ENCODE measurements at regions not wholly inside any gene's neighbourhood (a gene's known extent, or its start where the extent isn't known, plus 50 kb on each side); places are given as distances from the start of the nearest gene placed in this dataset.

DNA sequence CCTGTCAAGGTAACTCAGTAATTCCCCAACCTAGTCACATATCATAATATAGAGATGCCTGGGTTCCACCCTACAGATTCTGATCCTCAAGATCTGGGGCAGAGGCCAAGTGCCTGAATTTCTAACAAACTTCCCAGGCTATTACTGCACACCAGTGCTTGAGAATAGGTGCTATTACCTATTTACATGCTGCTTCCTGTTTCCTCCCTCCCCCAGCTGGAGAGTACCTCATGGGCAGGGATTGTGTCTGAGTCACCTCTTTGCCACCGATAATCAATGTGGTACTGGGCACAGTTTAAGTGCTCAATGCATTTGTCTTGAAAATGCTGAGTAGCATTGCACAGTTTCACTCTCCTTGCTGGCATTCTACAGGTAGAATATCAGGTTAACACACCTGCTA lies 582.2 kb upstream of the CADM1 start:
- Mint-ChIP-seq H3K27ac (ENCODE audit: low read depth) (no peak overlapping the region), H3K36me3 (ENCODE audit: insufficient read depth) (no peaks in the 10 kb centered on the region), H3K27me3 (peaks cover 12% of the 10 kb centered on the region), H3K9me3 (no peaks in the 10 kb centered on the region), H3K4me1 (no peaks in the 10 kb centered on the region), H3K4me3 (no peak overlapping the region)
- DNase-seq (ENCODE audit: low spot score in 2 of 2) (no peak), ATAC-seq (replicated peaks; ENCODE audit: extremely low read depth, poor library complexity, severe bottlenecking) (no peak)

DNA sequence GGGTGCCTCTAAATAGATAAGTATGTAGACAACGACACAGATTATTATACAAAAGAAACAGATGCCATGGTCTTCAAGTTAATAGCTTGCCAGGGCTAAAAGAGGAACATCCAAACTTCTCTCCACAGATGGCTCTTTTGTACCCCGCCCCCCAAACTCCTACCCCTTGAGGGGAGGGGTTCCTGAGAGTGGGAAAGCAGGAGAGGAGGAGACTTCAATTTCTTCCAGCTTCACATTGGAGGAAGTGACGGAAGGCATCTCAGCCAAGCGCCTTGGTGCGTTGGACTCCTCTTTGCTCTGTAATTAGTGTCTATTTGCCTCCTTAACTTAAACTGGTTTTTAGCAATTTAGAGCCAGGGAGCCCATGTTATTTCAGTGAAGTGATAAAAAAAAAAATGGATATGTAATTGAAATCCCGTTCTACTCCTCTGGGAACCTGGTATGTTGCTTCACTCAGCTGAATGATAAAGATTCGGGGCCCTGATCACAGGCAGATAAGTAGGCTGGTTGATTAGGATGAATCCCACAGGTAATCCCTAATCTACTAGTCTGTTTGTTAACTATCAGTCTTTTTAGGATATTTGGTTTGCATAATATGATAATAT lies 580.9 kb upstream of the CADM1 start:
- Mint-ChIP-seq H3K4me3 (no peak overlapping the region), H3K4me1 (no peaks in the 10 kb centered on the region), H3K27ac (ENCODE audit: low read depth) (no peak overlapping the region), H3K36me3 (ENCODE audit: insufficient read depth) (no peaks in the 10 kb centered on the region), H3K27me3 (peaks cover 21% of the 10 kb centered on the region), H3K9me3 (peaks cover 6% of the 10 kb centered on the region)
- no peak for ATAC-seq (replicated peaks; ENCODE audit: extremely low read depth, poor library complexity, severe bottlenecking)
- DNase-seq (ENCODE audit: low spot score in 2 of 2) = no peak

DNA sequence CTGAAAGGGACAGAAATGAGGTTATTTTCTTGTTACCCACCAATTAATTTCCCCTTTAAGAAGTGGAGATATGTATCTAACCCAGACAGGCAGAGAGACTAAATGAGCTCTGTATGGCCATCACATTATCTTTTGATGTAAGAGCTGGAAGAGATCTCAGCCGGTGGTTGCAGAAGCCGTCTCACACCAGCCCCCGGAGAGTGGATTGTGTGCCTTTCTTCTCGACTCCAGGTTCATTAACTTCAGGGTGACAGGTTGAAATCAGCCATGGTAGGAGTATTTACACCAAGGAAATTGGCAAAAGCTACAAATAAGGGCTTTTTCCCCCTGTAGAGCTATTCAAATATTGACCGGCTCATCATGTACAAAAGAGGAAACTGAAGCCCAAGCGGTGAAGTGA lies 580.3 kb upstream of the CADM1 start:
- Mint-ChIP-seq H3K27ac (ENCODE audit: low read depth) (no peak overlapping the region), H3K36me3 (ENCODE audit: insufficient read depth) (no peaks in the 10 kb centered on the region), H3K9me3 (peaks cover 6% of the 10 kb centered on the region), H3K4me1 (no peaks in the 10 kb centered on the region), H3K27me3 (peaks cover 21% of the 10 kb centered on the region), H3K4me3 (no peak overlapping the region)
- DNase-seq (ENCODE audit: low spot score in 2 of 2) = no peak
- no peak for ATAC-seq (replicated peaks; ENCODE audit: extremely low read depth, poor library complexity, severe bottlenecking)

- H3K27me3 Mint-ChIP-seq = peaks cover 29% of the 10 kb centered on the region
- H3K4me3 Mint-ChIP-seq = no peak overlapping the region
- DNase-seq (ENCODE audit: low spot score in 2 of 2) = no peak
- H3K9me3 Mint-ChIP-seq = peaks cover 6% of the 10 kb centered on the region
- no peaks in the 10 kb centered on the region for H3K36me3 Mint-ChIP-seq (ENCODE audit: insufficient read depth)
- ATAC-seq (replicated peaks; ENCODE audit: extremely low read depth, poor library complexity, severe bottlenecking) = no peak
- no peak overlapping the region for H3K27ac Mint-ChIP-seq (ENCODE audit: low read depth)
- H3K4me1 Mint-ChIP-seq = no peaks in the 10 kb centered on the region
Observed at GRCh38 chr11:116082256-116082655, 578.0 kb upstream of the CADM1 start.

- no peak overlapping the region for H3K27ac Mint-ChIP-seq (ENCODE audit: low read depth)
- no peak for ATAC-seq (replicated peaks; ENCODE audit: extremely low read depth, poor library complexity, severe bottlenecking)
- H3K4me3 Mint-ChIP-seq = no peak overlapping the region
- H3K36me3 Mint-ChIP-seq (ENCODE audit: insufficient read depth) = no peaks in the 10 kb centered on the region
- H3K9me3 Mint-ChIP-seq = peaks cover 11% of the 10 kb centered on the region
- no peaks in the 10 kb centered on the region for H3K4me1 Mint-ChIP-seq
- peaks cover 39% of the 10 kb centered on the region for H3K27me3 Mint-ChIP-seq
- no peak for DNase-seq (ENCODE audit: low spot score in 2 of 2)
Observed at GRCh38 chr11:116079580-116079979, 575.4 kb upstream of the CADM1 start.

- Mint-ChIP-seq H3K27me3 (peaks cover 34% of the 10 kb centered on the region), H3K9me3 (peaks cover 11% of the 10 kb centered on the region), H3K4me1 (no peaks in the 10 kb centered on the region), H3K27ac (ENCODE audit: low read depth) (no peak overlapping the region), H3K36me3 (ENCODE audit: insufficient read depth) (no peaks in the 10 kb centered on the region), H3K4me3 (no peak overlapping the region)
- ATAC-seq (replicated peaks; ENCODE audit: extremely low read depth, poor library complexity, severe bottlenecking) = no peak
- no peak for DNase-seq (ENCODE audit: low spot score in 2 of 2)
Observed at GRCh38 chr11:116078101-116078591, 573.9 kb upstream of the CADM1 start.

DNA sequence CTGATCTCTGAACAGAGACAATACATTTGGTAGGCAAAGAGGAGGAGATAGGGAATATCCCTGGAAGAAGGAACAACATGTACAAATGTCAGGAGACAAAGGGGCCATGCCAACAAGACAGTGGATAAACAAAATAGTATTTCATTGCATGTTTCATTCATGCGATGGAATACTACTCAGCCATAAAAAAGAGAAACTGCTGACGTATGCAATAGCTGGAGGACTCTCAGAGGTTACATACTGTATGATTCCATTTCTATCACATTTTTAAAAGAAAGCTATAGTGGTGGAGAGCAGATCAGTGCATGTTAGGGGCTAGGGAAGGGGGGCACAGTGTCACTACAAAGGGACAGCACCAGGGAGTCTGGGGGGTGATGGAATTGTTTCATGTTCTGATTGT lies 572.9 kb upstream of the CADM1 start:
- Mint-ChIP-seq H3K4me1 (no peaks in the 10 kb centered on the region), H3K9me3 (peaks cover 11% of the 10 kb centered on the region), H3K36me3 (ENCODE audit: insufficient read depth) (no peaks in the 10 kb centered on the region), H3K27ac (ENCODE audit: low read depth) (no peak overlapping the region), H3K4me3 (no peak overlapping the region), H3K27me3 (peaks cover 34% of the 10 kb centered on the region)
- no peak for DNase-seq (ENCODE audit: low spot score in 2 of 2)
- ATAC-seq (replicated peaks; ENCODE audit: extremely low read depth, poor library complexity, severe bottlenecking) = no peak

GRCh38 chr11:116073854-116074837 lies 569.9 kb upstream of the CADM1 start:
- H3K36me3 Mint-ChIP-seq (ENCODE audit: insufficient read depth) = no peaks in the 10 kb centered on the region
- no peak overlapping the region for H3K4me3 Mint-ChIP-seq
- H3K27ac Mint-ChIP-seq (ENCODE audit: low read depth) = no peak overlapping the region
- DNase-seq (ENCODE audit: low spot score in 2 of 2) = no peak
- peaks cover 45% of the 10 kb centered on the region for H3K27me3 Mint-ChIP-seq
- H3K4me1 Mint-ChIP-seq = no peaks in the 10 kb centered on the region
- H3K9me3 Mint-ChIP-seq = peaks cover 6% of the 10 kb centered on the region
- no peak for ATAC-seq (replicated peaks; ENCODE audit: extremely low read depth, poor library complexity, severe bottlenecking)

GRCh38 chr11:116072601-116073410 lies 568.6 kb upstream of the CADM1 start:
- no peaks in the 10 kb centered on the region for H3K4me1 Mint-ChIP-seq
- H3K27ac Mint-ChIP-seq (ENCODE audit: low read depth) = no peak overlapping the region
- H3K9me3 Mint-ChIP-seq = peaks cover 6% of the 10 kb centered on the region
- H3K36me3 Mint-ChIP-seq (ENCODE audit: insufficient read depth) = peaks cover 1% of the 10 kb centered on the region
- no peak overlapping the region for H3K4me3 Mint-ChIP-seq
- peaks cover 42% of the 10 kb centered on the region for H3K27me3 Mint-ChIP-seq
- ATAC-seq (replicated peaks; ENCODE audit: extremely low read depth, poor library complexity, severe bottlenecking) = no peak
- no peak for DNase-seq (ENCODE audit: low spot score in 2 of 2)

GRCh38 chr11:116072133-116072532 lies 567.9 kb upstream of the CADM1 start:
- Mint-ChIP-seq H3K9me3 (peaks cover 5% of the 10 kb centered on the region), H3K4me3 (no peak overlapping the region), H3K4me1 (no peaks in the 10 kb centered on the region), H3K27me3 (peaks cover 35% of the 10 kb centered on the region), H3K27ac (ENCODE audit: low read depth) (no peak overlapping the region), H3K36me3 (ENCODE audit: insufficient read depth) (peaks cover 1% of the 10 kb centered on the region)
- DNase-seq (ENCODE audit: low spot score in 2 of 2) (no peak), ATAC-seq (replicated peaks; ENCODE audit: extremely low read depth, poor library complexity, severe bottlenecking) (no peak)

- Mint-ChIP-seq H3K9me3 (no peaks in the 10 kb centered on the region), H3K4me3 (no peak overlapping the region), H3K4me1 (no peaks in the 10 kb centered on the region), H3K27me3 (peaks cover 26% of the 10 kb centered on the region), H3K27ac (ENCODE audit: low read depth) (no peak overlapping the region), H3K36me3 (ENCODE audit: insufficient read depth) (peaks cover 1% of the 10 kb centered on the region)
- DNase-seq (ENCODE audit: low spot score in 2 of 2) (no peak), ATAC-seq (replicated peaks; ENCODE audit: extremely low read depth, poor library complexity, severe bottlenecking) (no peak)
Observed at GRCh38 chr11:116071241-116071640, 567.0 kb upstream of the CADM1 start.

DNA sequence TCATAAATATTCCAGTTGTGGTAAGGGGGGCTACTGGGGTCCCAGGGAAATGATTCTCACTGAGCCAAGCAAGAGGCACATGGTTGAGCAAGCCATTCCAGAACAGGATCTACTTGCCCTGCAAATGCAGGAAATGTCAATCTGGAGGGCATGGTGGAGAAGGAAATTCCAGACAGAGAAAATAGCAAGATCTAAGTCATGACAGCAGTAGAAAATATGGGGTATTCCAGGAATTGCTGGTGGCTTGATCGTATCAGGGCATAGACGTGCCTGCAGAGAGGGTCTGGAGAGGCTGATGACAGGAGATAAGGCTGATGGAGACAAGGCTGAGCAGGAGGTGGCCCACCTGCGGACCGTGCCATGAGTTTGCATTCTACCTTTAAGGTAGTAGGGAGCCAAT lies 566.3 kb upstream of the CADM1 start:
- no peaks in the 10 kb centered on the region for H3K4me1 Mint-ChIP-seq

More for the DNA sequence above, 566.3 kb upstream of the CADM1 start:
- H3K9me3 Mint-ChIP-seq = no peaks in the 10 kb centered on the region
- DNase-seq (ENCODE audit: low spot score in 2 of 2) = no peak
- no peak overlapping the region for H3K27ac Mint-ChIP-seq (ENCODE audit: low read depth)
- H3K4me3 Mint-ChIP-seq = no peak overlapping the region
- ATAC-seq (replicated peaks; ENCODE audit: extremely low read depth, poor library complexity, severe bottlenecking) = no peak
- H3K27me3 Mint-ChIP-seq = peaks cover 26% of the 10 kb centered on the region
- peaks cover 1% of the 10 kb centered on the region for H3K36me3 Mint-ChIP-seq (ENCODE audit: insufficient read depth)

Measured in central memory CD8-positive, alpha-beta T cell (primary cell).